ENCODE measurements at regions not wholly inside any gene's neighbourhood (a gene's known extent, or its start where the extent isn't known, plus 50 kb on each side); places are given as distances from the start of the nearest gene placed in this dataset.

DNA sequence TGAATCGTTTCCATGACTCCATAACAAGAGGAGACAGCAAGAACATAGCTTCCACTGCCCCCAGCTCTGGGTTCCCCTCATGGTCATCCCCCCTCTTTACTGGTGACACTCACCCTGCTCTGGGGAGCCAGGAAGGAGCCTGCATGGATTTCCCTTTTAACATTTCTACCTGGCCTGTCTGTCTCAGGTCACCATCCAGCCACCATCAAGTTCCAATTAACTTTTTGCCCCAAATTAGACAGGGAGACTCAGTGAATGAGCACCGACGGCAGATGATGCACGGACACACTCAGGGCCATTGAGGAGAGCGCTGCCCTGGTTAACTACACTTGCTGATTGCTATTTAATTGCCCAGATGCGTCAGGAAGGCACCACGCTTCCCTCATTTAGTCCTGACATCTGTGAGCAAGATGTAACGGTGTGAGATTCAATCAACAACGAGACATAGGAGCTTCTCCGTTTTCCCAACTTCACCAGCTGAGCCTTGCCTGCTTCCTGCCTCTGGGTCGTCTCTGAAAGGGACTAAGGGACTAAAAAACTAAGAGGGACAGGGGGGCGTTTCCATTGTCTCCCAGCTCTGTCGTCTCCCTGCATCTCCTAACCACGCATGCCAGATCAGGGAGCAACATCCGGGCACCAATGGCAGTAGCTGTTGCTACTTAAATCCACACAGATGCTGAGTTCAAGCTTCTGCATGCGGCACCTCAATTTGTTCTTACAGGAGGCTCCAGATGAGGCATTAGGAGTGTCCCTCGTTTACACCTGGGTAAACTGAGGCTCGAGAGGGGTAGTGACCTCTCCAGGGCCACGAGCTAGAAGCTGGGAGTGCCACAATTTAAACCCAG lies 426.7 kb downstream of the NPHP4 start:
- TF ChIP-seq, protein P1, sequence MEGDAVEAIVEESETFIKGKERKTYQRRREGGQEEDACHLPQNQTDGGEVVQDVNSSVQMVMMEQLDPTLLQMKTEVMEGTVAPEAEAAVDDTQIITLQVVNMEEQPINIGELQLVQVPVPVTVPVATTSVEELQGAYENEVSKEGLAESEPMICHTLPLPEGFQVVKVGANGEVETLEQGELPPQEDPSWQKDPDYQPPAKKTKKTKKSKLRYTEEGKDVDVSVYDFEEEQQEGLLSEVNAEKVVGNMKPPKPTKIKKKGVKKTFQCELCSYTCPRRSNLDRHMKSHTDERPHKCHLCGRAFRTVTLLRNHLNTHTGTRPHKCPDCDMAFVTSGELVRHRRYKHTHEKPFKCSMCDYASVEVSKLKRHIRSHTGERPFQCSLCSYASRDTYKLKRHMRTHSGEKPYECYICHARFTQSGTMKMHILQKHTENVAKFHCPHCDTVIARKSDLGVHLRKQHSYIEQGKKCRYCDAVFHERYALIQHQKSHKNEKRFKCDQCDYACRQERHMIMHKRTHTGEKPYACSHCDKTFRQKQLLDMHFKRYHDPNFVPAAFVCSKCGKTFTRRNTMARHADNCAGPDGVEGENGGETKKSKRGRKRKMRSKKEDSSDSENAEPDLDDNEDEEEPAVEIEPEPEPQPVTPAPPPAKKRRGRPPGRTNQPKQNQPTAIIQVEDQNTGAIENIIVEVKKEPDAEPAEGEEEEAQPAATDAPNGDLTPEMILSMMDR (IDR thresholded peaks at IDR 0.05), result no peak
- no peak for TF ChIP-seq POLR2A (IDR thresholded peaks at IDR 0.05)

Measured in heart left ventricle (tissue), 13 donors.